ENCODE measurements at regions not wholly inside any gene's neighbourhood (a gene's known extent, or its start where the extent isn't known, plus 50 kb on each side); places are given as distances from the start of the nearest gene placed in this dataset.

GRCh38 chr5:5628866-5629606 is 206.6 kb downstream of the ICE1 start:
- no peak for TF ChIP-seq EZH2 (IDR thresholded peaks at IDR 0.05; ENCODE audit: insufficient read depth, poor library complexity, severe bottlenecking)
- TF ChIP-seq EZH2phosphoT487 (IDR thresholded peaks at IDR 0.05; ENCODE audit: insufficient read depth, low read depth), result no peak

Data from GM23248 (cell line).